Ovary (tissue), 7 donors: ENCODE measurements at regions not wholly inside any gene's neighbourhood (a gene's known extent, or its start where the extent isn't known, plus 50 kb on each side); places are given as distances from the start of the nearest gene placed in this dataset.

ENCODE experiments used
- DNase-seq, 5 donors: peaks; one replicate each; pipeline ENCODE4 v3.0.0-alpha.2; 2019 to 2020
- H3K27ac ChIP-seq, 2 donors: fragments of 200-600 bp; one replicate each; pipeline versions ENCODE4 v1.5.1 to v1.8.0; 2019 to 2022
- H3K27me3 ChIP-seq: fragments of 200-600 bp; one replicate; pipeline ENCODE4 v1.8.0; 2022
- H3K36me3 ChIP-seq: fragments of 200-600 bp; sonication (generic); one replicate; pipeline ENCODE4 v1.5.1; 2019
- H3K4me1 ChIP-seq: one replicate; pipeline ENCODE4 v1.8.1; 2013; ENCODE audit warnings: mild to moderate bottlenecking, moderate library complexity; ENCODE audit not compliant: insufficient read depth
- H3K4me3 ChIP-seq: fragments of 200-600 bp; sonication (generic); one replicate; pipeline ENCODE4 v1.5.1; 2017
- H3K9me3 ChIP-seq, 2 donors: fragments of 200-600 bp in 1 of 2; sonication (generic) in 1 of 2; one replicate each; pipeline versions ENCODE4 v1.5.1 to v1.8.1; 2013 to 2019; ENCODE audit warnings: mild to moderate bottlenecking in 1 of 2, moderate library complexity in 1 of 2
- EP300 ChIP-seq: sonication (generic); formaldehyde crosslinking; IDR thresholded peaks from one replicate; pipeline ENCODE4 v1.6.1; 2017; ENCODE audit warnings: antibody characterized with exemption
- POLR2A ChIP-seq: fragments of 450-650 bp; IDR thresholded peaks from one replicate; pipeline ENCODE4 v1.6.1; 2017; ENCODE audit warnings: antibody characterized with exemption, mild to moderate bottlenecking, moderate library complexity
- WGBS, 3 donors: extraction: QIAGEN DNeasy Blood & Tissue Kit in 1 of 3; methylation state at CpG; one replicate each; pipeline versions ENCODE4 v1.1.5 to v1.1.7; 2013 to 2017; 5-methylcytosine and 5-hydroxymethylcytosine counted together
- intact Hi-C, 4 donors: fragments of 100-400 bp; cut with DNase I; formaldehyde crosslinking; loops; one replicate each; pipeline versions ENCODE4 v1.11.0 to v1.15.1; 2022 to 2023
- TF ChIP-seq, protein P1 (sequence below), 3 donors: fragments of 450-650 bp in 2 of 3; fragments of 200-600 bp in 1 of 3; IDR thresholded peaks; one replicate each; pipeline versions ENCODE4 v1.5.1 to v1.8.0; 2016 to 2022; ENCODE audit warnings: antibody characterized with exemption in 3 of 3, mild to moderate bottlenecking in 1 of 3
- donor health status: DM: no; HTN: no; CAD: no; lungs with moderate emphysema.
- donor health status: DM: no; HTN: no; CAD: no.
- donor health status: Bipolar disorder and iron deficiency.
- donor health status: DM: no; HTN: no; CAD: no.
- donor health status: DM: yes; HTN: yes; CAD: no.

GRCh38 chr17:53176629-53177028, 646.1 kb upstream of the KIF2B start:
- Histone ChIP-seq H3K27ac (no peak overlapping the region), H3K4me1 (no peaks in the 10 kb centered on the region), H3K27me3 (no peaks in the 10 kb centered on the region), H3K4me3 (no peak overlapping the region), H3K9me3 (no peaks in the 10 kb centered on the region), H3K36me3 (no peaks in the 10 kb centered on the region)
- TF ChIP-seq, protein P1, sequence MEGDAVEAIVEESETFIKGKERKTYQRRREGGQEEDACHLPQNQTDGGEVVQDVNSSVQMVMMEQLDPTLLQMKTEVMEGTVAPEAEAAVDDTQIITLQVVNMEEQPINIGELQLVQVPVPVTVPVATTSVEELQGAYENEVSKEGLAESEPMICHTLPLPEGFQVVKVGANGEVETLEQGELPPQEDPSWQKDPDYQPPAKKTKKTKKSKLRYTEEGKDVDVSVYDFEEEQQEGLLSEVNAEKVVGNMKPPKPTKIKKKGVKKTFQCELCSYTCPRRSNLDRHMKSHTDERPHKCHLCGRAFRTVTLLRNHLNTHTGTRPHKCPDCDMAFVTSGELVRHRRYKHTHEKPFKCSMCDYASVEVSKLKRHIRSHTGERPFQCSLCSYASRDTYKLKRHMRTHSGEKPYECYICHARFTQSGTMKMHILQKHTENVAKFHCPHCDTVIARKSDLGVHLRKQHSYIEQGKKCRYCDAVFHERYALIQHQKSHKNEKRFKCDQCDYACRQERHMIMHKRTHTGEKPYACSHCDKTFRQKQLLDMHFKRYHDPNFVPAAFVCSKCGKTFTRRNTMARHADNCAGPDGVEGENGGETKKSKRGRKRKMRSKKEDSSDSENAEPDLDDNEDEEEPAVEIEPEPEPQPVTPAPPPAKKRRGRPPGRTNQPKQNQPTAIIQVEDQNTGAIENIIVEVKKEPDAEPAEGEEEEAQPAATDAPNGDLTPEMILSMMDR (IDR thresholded peaks at IDR 0.05) = no peak
- TF ChIP-seq POLR2A = no peak
- TF ChIP-seq EP300 = no peak
- no peak for DNase-seq
- intact Hi-C loops = no loop called here

GRCh38 chr17:53168413-53168812, 654.3 kb upstream of the KIF2B start:
- Histone ChIP-seq H3K27ac (no peak overlapping the region), H3K4me3 (no peak overlapping the region), H3K36me3 (no peaks in the 10 kb centered on the region), H3K4me1 (no peaks in the 10 kb centered on the region), H3K9me3 (no peaks in the 10 kb centered on the region), H3K27me3 (no peaks in the 10 kb centered on the region)
- TF ChIP-seq POLR2A = no peak
- TF ChIP-seq, protein P1 (IDR thresholded peaks at IDR 0.05) = no peak
- TF ChIP-seq EP300 = no peak
- 38 to 70% (median 49%) methylated on average over 1 of the region's 1 CpG for WGBS, 3 donors
- intact Hi-C loops = no loop called here
- no peak for DNase-seq

- Histone ChIP-seq H3K36me3 (no peaks in the 10 kb centered on the region), H3K4me1 (no peaks in the 10 kb centered on the region), H3K27ac (no peak overlapping the region), H3K27me3 (no peaks in the 10 kb centered on the region), H3K4me3 (no peak overlapping the region), H3K9me3 (no peaks in the 10 kb centered on the region)
- WGBS, 3 donors = 53 to 60% (median 58%) methylated on average over 1 of the region's 1 CpG
- intact Hi-C loops = no loop called here
- DNase-seq = no peak
- TF ChIP-seq EP300 = no peak
- no peak for TF ChIP-seq POLR2A
- TF ChIP-seq, protein P1 (IDR thresholded peaks at IDR 0.05) = no peak
Measured at GRCh38 chr17:53166731-53167130, 656.0 kb upstream of the KIF2B start.

DNA sequence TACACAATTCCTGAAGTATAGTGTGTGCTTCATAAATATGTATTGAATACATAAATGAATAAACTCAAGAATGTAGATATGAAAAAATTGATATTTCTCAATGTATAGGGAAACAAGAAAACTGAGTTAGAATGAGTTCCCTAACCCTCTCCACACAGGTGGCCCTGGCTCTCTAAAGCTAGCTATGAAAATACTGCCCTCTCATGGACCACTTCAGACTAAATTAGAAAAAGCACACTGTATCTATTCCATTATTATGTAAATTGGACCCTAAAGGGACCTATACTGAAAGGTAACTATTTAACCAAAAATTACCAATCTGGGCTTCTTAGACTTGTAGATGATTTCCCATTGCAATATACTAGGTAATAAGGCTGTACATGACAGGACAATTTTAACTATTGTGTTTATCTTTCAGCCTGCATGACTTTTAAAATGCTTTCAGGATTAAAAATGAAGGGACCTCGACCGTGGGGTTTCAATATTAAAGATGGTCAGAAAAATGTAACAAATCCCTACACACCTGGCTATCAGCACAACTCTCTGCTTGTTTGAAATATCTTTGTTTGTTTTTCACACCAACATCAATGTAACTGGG, 672.5 kb upstream of the KIF2B start:
- 76 to 81% (median 78%) methylated on average over 2 of the region's 2 CpGs for WGBS, 3 donors
- intact Hi-C loops = loop anchor here in 1 of 4 donors (10.0 kb wide), 1 partner anchor 85 kb away; no protein-coding TSS in a partner anchor

More for the DNA sequence above, 672.5 kb upstream of the KIF2B start:
- H3K27ac ChIP-seq = no peak overlapping the region
- no peaks in the 10 kb centered on the region for H3K27me3 ChIP-seq
- no peaks in the 10 kb centered on the region for H3K9me3 ChIP-seq
- DNase-seq = no peak
- H3K4me1 ChIP-seq = no peaks in the 10 kb centered on the region
- no peak overlapping the region for H3K4me3 ChIP-seq
- H3K36me3 ChIP-seq = no peaks in the 10 kb centered on the region
- no peak for TF ChIP-seq EP300
- TF ChIP-seq, protein P1 (IDR thresholded peaks at IDR 0.05) = no peak
